Endodermal cell (in vitro differentiated cells): ENCODE measurements at regions not wholly inside any gene's neighbourhood (a gene's known extent, or its start where the extent isn't known, plus 50 kb on each side); places are given as distances from the start of the nearest gene placed in this dataset.

ENCODE experiments used
- DNase-seq: peaks from one replicate; pipeline ENCODE4 v3.0.0-alpha.2; 2017
- H3K27ac ChIP-seq: 2 replicates; pipeline ENCODE4 v1.5.1; 2013; ENCODE audit warnings: mild to moderate bottlenecking, low read depth, low read length, moderate library complexity
- H3K27me3 ChIP-seq: 2 replicates; pipeline ENCODE4 v1.6.1; 2013; ENCODE audit warnings: mild to moderate bottlenecking, low read length, moderate library complexity; ENCODE audit not compliant: insufficient read depth, control insufficient read depth, poor library complexity, severe bottlenecking
- H3K36me3 ChIP-seq: 2 replicates; pipeline ENCODE4 v1.7.0; 2013; ENCODE audit warnings: mild to moderate bottlenecking, low read length, moderate library complexity; ENCODE audit not compliant: control insufficient read depth, insufficient read depth
- H3K4me1 ChIP-seq: one replicate; pipeline ENCODE4 v1.7.0; 2013; ENCODE audit warnings: low read length; ENCODE audit not compliant: control insufficient read depth, insufficient read depth
- H3K4me3 ChIP-seq: 2 replicates; pipeline ENCODE4 v1.5.1; 2013; ENCODE audit warnings: mild to moderate bottlenecking, low read length, moderate library complexity
- H3K9ac ChIP-seq: 2 replicates; pipeline ENCODE4 v1.6.1; 2013; ENCODE audit warnings: mild to moderate bottlenecking, low read length, moderate library complexity; ENCODE audit not compliant: poor library complexity, severe bottlenecking; ENCODE audit errors: extremely low read depth
- H3K9me3 ChIP-seq: 2 replicates; pipeline ENCODE4 v1.6.1; 2013; ENCODE audit warnings: mild to moderate bottlenecking, low read length, moderate library complexity; ENCODE audit not compliant: control insufficient read depth
- H3K27ac Mint-ChIP-seq: 2 replicates; pipeline ENCODE4 v1.8.0; 2020; ENCODE audit warnings: mixed read lengths
- H3K27me3 Mint-ChIP-seq: 2 replicates; pipeline ENCODE4 v1.8.0; 2021; ENCODE audit warnings: mild to moderate bottlenecking, mixed read lengths; ENCODE audit not compliant: insufficient read depth
- H3K36me3 Mint-ChIP-seq: 2 replicates; pipeline ENCODE4 v1.8.0; 2020; ENCODE audit warnings: low read depth, mixed read lengths
- H3K4me1 Mint-ChIP-seq: 2 replicates; pipeline ENCODE4 v1.8.0; 2020; ENCODE audit warnings: mixed read lengths
- H3K4me3 Mint-ChIP-seq: 2 replicates; pipeline ENCODE4 v1.8.0; 2020; ENCODE audit warnings: mild to moderate bottlenecking, moderate library complexity, mixed read lengths
- H3K9me3 Mint-ChIP-seq: 2 replicates; pipeline ENCODE4 v1.8.0; 2020; ENCODE audit warnings: mild to moderate bottlenecking, mixed read lengths
- WGBS, 2 experiments: methylation state at CpG; one replicate each; pipeline versions ENCODE4 v1.1.5 to v1.1.7; 2013; ENCODE audit warnings: missing lambda C conversion rate in 2 of 2, mixed read lengths in 1 of 2; ENCODE audit not compliant: insufficient coverage in 1 of 2, insufficient read length in 1 of 2; 5-methylcytosine and 5-hydroxymethylcytosine counted together
- TF ChIP-seq, protein P1 (sequence below): fragments of 200-600 bp; sonication (generic); conservative IDR thresholded peaks from 2 replicates; pipeline ENCODE4 v1.5.0; 2021; ENCODE audit warnings: antibody characterized with exemption, mild to moderate bottlenecking

DNA sequence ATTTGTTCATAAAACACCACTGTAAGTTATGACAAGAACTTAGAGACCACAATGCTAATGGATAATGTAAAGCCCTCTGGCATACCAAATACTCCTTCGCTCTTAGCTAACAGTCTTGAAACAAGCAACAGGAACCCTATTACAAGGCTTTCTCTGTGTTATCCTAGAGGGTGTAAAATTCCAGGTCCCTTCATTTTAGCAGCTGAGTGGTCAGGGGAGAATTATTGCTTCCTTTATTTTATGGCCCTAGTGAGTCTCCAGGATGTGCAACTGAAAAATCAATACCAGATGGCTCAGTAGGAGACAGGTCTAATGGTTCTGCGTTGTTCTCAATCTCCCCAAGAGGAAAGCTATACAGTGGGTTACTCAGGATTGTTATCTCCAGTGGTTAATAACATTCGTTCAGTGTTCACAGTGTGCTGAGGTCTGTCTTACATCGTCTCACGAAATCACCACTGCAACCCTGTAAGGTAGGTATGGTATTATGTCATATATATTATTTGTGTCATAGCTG is 172.7 kb upstream of the CNOT2 start:
- no peak for DNase-seq
- TF ChIP-seq, protein P1, sequence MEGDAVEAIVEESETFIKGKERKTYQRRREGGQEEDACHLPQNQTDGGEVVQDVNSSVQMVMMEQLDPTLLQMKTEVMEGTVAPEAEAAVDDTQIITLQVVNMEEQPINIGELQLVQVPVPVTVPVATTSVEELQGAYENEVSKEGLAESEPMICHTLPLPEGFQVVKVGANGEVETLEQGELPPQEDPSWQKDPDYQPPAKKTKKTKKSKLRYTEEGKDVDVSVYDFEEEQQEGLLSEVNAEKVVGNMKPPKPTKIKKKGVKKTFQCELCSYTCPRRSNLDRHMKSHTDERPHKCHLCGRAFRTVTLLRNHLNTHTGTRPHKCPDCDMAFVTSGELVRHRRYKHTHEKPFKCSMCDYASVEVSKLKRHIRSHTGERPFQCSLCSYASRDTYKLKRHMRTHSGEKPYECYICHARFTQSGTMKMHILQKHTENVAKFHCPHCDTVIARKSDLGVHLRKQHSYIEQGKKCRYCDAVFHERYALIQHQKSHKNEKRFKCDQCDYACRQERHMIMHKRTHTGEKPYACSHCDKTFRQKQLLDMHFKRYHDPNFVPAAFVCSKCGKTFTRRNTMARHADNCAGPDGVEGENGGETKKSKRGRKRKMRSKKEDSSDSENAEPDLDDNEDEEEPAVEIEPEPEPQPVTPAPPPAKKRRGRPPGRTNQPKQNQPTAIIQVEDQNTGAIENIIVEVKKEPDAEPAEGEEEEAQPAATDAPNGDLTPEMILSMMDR = no peak
- H3K4me1 ChIP-seq = peaks cover 6% of the 10 kb centered on the region
- 95 to 100% methylated on average over 2 to 5 of the region's 5 CpGs for WGBS, 2 experiments
- Mint-ChIP-seq H3K36me3 (no peaks in the 10 kb centered on the region), H3K27ac (no peak overlapping the region), H3K27me3 (no peaks in the 10 kb centered on the region), H3K9me3 (peaks cover 2% of the 10 kb centered on the region), H3K4me1 (peaks cover 67% of the 10 kb centered on the region), H3K4me3 (no peak overlapping the region)
- peaks cover 12% of the 10 kb centered on the region for H3K9me3 ChIP-seq
- no peaks in the 10 kb centered on the region for H3K27me3 ChIP-seq
- H3K27ac ChIP-seq = no peak overlapping the region
- H3K9ac ChIP-seq = no peak overlapping the region
- no peak overlapping the region for H3K4me3 ChIP-seq
- no peaks in the 10 kb centered on the region for H3K36me3 ChIP-seq

- Histone ChIP-seq H3K4me3 (no peak overlapping the region), H3K9me3 (peaks cover 12% of the 10 kb centered on the region), H3K36me3 (no peaks in the 10 kb centered on the region), H3K4me1 (peaks cover 4% of the 10 kb centered on the region), H3K27me3 (no peaks in the 10 kb centered on the region), H3K27ac (no peak overlapping the region), H3K9ac (no peak overlapping the region)
- DNase-seq = peak; percentile 84
- Mint-ChIP-seq H3K4me3 (no peak overlapping the region), H3K27ac (peak overlapping the region; percentile 65), H3K36me3 (no peaks in the 10 kb centered on the region), H3K9me3 (peaks cover 2% of the 10 kb centered on the region), H3K4me1 (peaks cover 59% of the 10 kb centered on the region), H3K27me3 (no peaks in the 10 kb centered on the region)
- TF ChIP-seq, protein P1 = no peak
Observed at GRCh38 chr12:70074510-70074909, 168.7 kb upstream of the CNOT2 start.

- H3K27ac ChIP-seq = no peak overlapping the region
- no peaks in the 10 kb centered on the region for H3K36me3 ChIP-seq
- 88 to 100% methylated on average over 2 of the region's 2 CpGs for whole genome bisulfite sequencing, 2 experiments
- DNase-seq = no peak
- no peak overlapping the region for H3K4me3 ChIP-seq
- H3K9me3 ChIP-seq = peaks cover 15% of the 10 kb centered on the region
- no peaks in the 10 kb centered on the region for H3K27me3 ChIP-seq
- Mint-ChIP-seq H3K27ac (no peak overlapping the region), H3K4me1 (peaks cover 35% of the 10 kb centered on the region), H3K9me3 (peaks cover 5% of the 10 kb centered on the region), H3K27me3 (no peaks in the 10 kb centered on the region), H3K36me3 (no peaks in the 10 kb centered on the region), H3K4me3 (no peak overlapping the region)
- H3K9ac ChIP-seq = no peak overlapping the region
- TF ChIP-seq, protein P1 = no peak
- no peaks in the 10 kb centered on the region for H3K4me1 ChIP-seq
Observed at GRCh38 chr12:70077441-70077840, 165.8 kb upstream of the CNOT2 start.
